ENCODE measurements at regions not wholly inside any gene's neighbourhood (a gene's known extent, or its start where the extent isn't known, plus 50 kb on each side); places are given as distances from the start of the nearest gene placed in this dataset.

- ATAC-seq (ENCODE audit: low read depth) (0 out of 3 replicates have a peak, but pooled peaks have one; percentile 31), DNase-seq (ENCODE audit: low spot score) (no peak)
- no peak overlapping the region for H3K27ac ChIP-seq (ENCODE audit: poor library complexity, severe bottlenecking)
- no peaks in the 10 kb centered on the region for H3K36me3 ChIP-seq (ENCODE audit: low read depth)
- H3K27me3 ChIP-seq (ENCODE audit: insufficient read depth, poor library complexity, severe bottlenecking): no peaks in the 10 kb centered on the region
- TF ChIP-seq CTCF (IDR thresholded peaks at IDR 0.05; ENCODE audit: poor library complexity, severe bottlenecking): no peak
- no peaks in the 10 kb centered on the region for H3K9me3 ChIP-seq (ENCODE audit: severe bottlenecking)
- no peaks in the 10 kb centered on the region for H3K4me1 ChIP-seq (ENCODE audit: insufficient read depth, poor library complexity, severe bottlenecking)
- no peak overlapping the region for H3K4me3 ChIP-seq (ENCODE audit: severe bottlenecking)
These were observed 79.7 kb upstream of the ASTN2 start for GRCh38 chr9:117494401-117495090.

- no peak for TF ChIP-seq CTCF (IDR thresholded peaks at IDR 0.05; ENCODE audit: poor library complexity, severe bottlenecking)
- DNase-seq (ENCODE audit: low spot score): no peak
These were observed 77.6 kb upstream of the ASTN2 start for GRCh38 chr9:117492476-117492875.

GRCh38 chr9:117491491-117491890, 76.6 kb upstream of the ASTN2 start:
- Histone ChIP-seq H3K36me3 (ENCODE audit: low read depth) (no peaks in the 10 kb centered on the region), H3K9me3 (ENCODE audit: severe bottlenecking) (no peaks in the 10 kb centered on the region), H3K27me3 (ENCODE audit: insufficient read depth, poor library complexity, severe bottlenecking) (no peaks in the 10 kb centered on the region), H3K27ac (ENCODE audit: poor library complexity, severe bottlenecking) (no peak overlapping the region), H3K4me3 (ENCODE audit: severe bottlenecking) (no peak overlapping the region), H3K4me1 (ENCODE audit: insufficient read depth, poor library complexity, severe bottlenecking) (no peaks in the 10 kb centered on the region)
- DNase-seq (ENCODE audit: low spot score): no peak
- ATAC-seq (ENCODE audit: low read depth): no peak
- no peak for TF ChIP-seq CTCF (IDR thresholded peaks at IDR 0.05; ENCODE audit: poor library complexity, severe bottlenecking)

More at GRCh38 chr9:117492476-117492875, 77.6 kb upstream of the ASTN2 start:
- no peaks in the 10 kb centered on the region for H3K27me3 ChIP-seq (ENCODE audit: insufficient read depth, poor library complexity, severe bottlenecking)
- no peak overlapping the region for H3K27ac ChIP-seq (ENCODE audit: poor library complexity, severe bottlenecking)
- no peaks in the 10 kb centered on the region for H3K9me3 ChIP-seq (ENCODE audit: severe bottlenecking)
- H3K4me1 ChIP-seq (ENCODE audit: insufficient read depth, poor library complexity, severe bottlenecking): no peaks in the 10 kb centered on the region
- H3K4me3 ChIP-seq (ENCODE audit: severe bottlenecking): no peak overlapping the region
- H3K36me3 ChIP-seq (ENCODE audit: low read depth): no peaks in the 10 kb centered on the region
- ATAC-seq (ENCODE audit: low read depth): no peak

GRCh38 chr9:117490199-117490598, 75.3 kb upstream of the ASTN2 start:
- Histone ChIP-seq H3K9me3 (ENCODE audit: severe bottlenecking) (no peaks in the 10 kb centered on the region), H3K4me1 (ENCODE audit: insufficient read depth, poor library complexity, severe bottlenecking) (no peaks in the 10 kb centered on the region), H3K27me3 (ENCODE audit: insufficient read depth, poor library complexity, severe bottlenecking) (no peaks in the 10 kb centered on the region), H3K4me3 (ENCODE audit: severe bottlenecking) (no peak overlapping the region), H3K36me3 (ENCODE audit: low read depth) (no peaks in the 10 kb centered on the region), H3K27ac (ENCODE audit: poor library complexity, severe bottlenecking) (no peak overlapping the region)
- ATAC-seq (ENCODE audit: low read depth) (no peak), DNase-seq (ENCODE audit: low spot score) (no peak)
- TF ChIP-seq CTCF (IDR thresholded peaks at IDR 0.05; ENCODE audit: poor library complexity, severe bottlenecking): no peak

- H3K27ac ChIP-seq (ENCODE audit: poor library complexity, severe bottlenecking): no peak overlapping the region
- H3K27me3 ChIP-seq (ENCODE audit: insufficient read depth, poor library complexity, severe bottlenecking): no peaks in the 10 kb centered on the region
- DNase-seq (ENCODE audit: low spot score) (no peak), ATAC-seq (ENCODE audit: low read depth) (no peak)
- no peaks in the 10 kb centered on the region for H3K9me3 ChIP-seq (ENCODE audit: severe bottlenecking)
- H3K4me1 ChIP-seq (ENCODE audit: insufficient read depth, poor library complexity, severe bottlenecking): no peaks in the 10 kb centered on the region
- no peak for TF ChIP-seq CTCF (IDR thresholded peaks at IDR 0.05; ENCODE audit: poor library complexity, severe bottlenecking)
- no peaks in the 10 kb centered on the region for H3K36me3 ChIP-seq (ENCODE audit: low read depth)
- H3K4me3 ChIP-seq (ENCODE audit: severe bottlenecking): no peak overlapping the region
These were observed 73.8 kb upstream of the ASTN2 start for GRCh38 chr9:117488659-117489058.

Measured in RWPE2 (cell line).